Heart right ventricle (tissue), 16 donors: ENCODE measurements at regions not wholly inside any gene's neighbourhood (a gene's known extent, or its start where the extent isn't known, plus 50 kb on each side); places are given as distances from the start of the nearest gene placed in this dataset.

Experiments
- ATAC-seq, 8 donors: fragments of 200-7000 bp; cut with Tn5 transposase; one replicate each; pipeline ENCODE4 v1.9.1; 2020; ENCODE audit warnings: mild to moderate bottlenecking in 8 of 8, moderate library complexity in 8 of 8, moderate number of reproducible peaks in 1 of 8
- DNase-seq, 2 donors: peaks; one replicate each; pipeline ENCODE4 v3.0.0-alpha.2; 2020
- H3K27ac ChIP-seq, 10 donors: fragments of 200-600 bp; sonication (generic) in 2 of 10; one replicate each; pipeline versions ENCODE4 v1.5.0 to v1.8.0; 2020 to 2022; ENCODE audit warnings: mild to moderate bottlenecking in 3 of 10
- H3K27me3 ChIP-seq, 7 donors: fragments of 200-600 bp; one replicate each; pipeline ENCODE4 v1.8.0; 2021 to 2022; ENCODE audit warnings: mild to moderate bottlenecking in 2 of 7
- H3K36me3 ChIP-seq, 9 donors: fragments of 200-600 bp; sonication (generic) in 1 of 9; one replicate each; pipeline versions ENCODE4 v1.5.0 to v1.8.0; 2020 to 2022; ENCODE audit warnings: mild to moderate bottlenecking in 2 of 9
- H3K4me1 ChIP-seq, 9 donors: fragments of 200-600 bp; sonication (generic) in 1 of 9; one replicate each; pipeline versions ENCODE4 v1.5.0 to v1.8.0; 2020 to 2022; ENCODE audit warnings: mild to moderate bottlenecking in 4 of 9
- H3K4me3 ChIP-seq, 10 donors: fragments of 200-600 bp; sonication (generic) in 2 of 10; one replicate each; pipeline versions ENCODE4 v1.5.0 to v1.8.0; 2020 to 2022; ENCODE audit warnings: mild to moderate bottlenecking in 7 of 10, moderate library complexity in 2 of 10
- H3K9me3 ChIP-seq, 11 donors: fragments of 200-600 bp in 10 of 11; sonication (generic) in 2 of 11; one replicate each; pipeline versions ENCODE4 v1.5.0 to v1.8.0; 2013 to 2022; ENCODE audit warnings: mild to moderate bottlenecking in 2 of 11, control low read depth in 1 of 11, moderate library complexity in 1 of 11
- WGBS, 2 donors: extraction: QIAGEN DNeasy Blood & Tissue Kit; methylation state at CpG; one replicate each; pipeline ENCODE4 v1.1.7; 2013; ENCODE audit warnings: inconsistent platforms in 1 of 2; 5-methylcytosine and 5-hydroxymethylcytosine counted together
- intact Hi-C, 10 donors: fragments of 100-400 bp; cut with DNase I; formaldehyde crosslinking; loops; one replicate each; pipeline versions ENCODE4 v1.11.1 to v1.14.2; 2022
- TF ChIP-seq, protein P1 (sequence below), 9 donors: fragments of 200-600 bp; sonication (generic) in 2 of 9; IDR thresholded peaks; one replicate each; pipeline versions ENCODE4 v1.5.0 to v1.8.0; 2021 to 2022; ENCODE audit warnings: antibody characterized with exemption in 9 of 9, mild to moderate bottlenecking in 5 of 9, moderate library complexity in 1 of 9
- donor health status: Arrhythmogenic right ventricular cardiomyopathy.
- donor health status: ischemic (EF 13 %, LVEDD 7.1; RV severe dilation, severe dysfunction).
- donor health status: healthy with polysubstance abuse.
- donor health status: DM: no; HTN: yes; CAD: no.
- donor health status: DM: no; HTN: no; CAD: no.
- donor health status: ischemic (EF 25% LVEDD 6.9; RV normal size, moderate dysfunction).
- donor health status: ischemic (EF 25% LVEDD 5.7; RV mildly dilated, moderate dysfunction).
- donor health status: healthy.
- donor health status: DM: yes; HTN: yes; CAD: no.
- donor health status: Ischemic cardiomyopathy.
- donor health status: ischemic (EF 35%, LVEDD 5.7; RV mildly dilated, moderate dysfunction).
- donor health status: nonischemic (EF 11% LVEDD 7.7; RV severe dilation, severe dysfunction).
- donor health status: DM: yes; HTN: yes; CAD: no.
- donor health status: PGD.
- donor health status: ischemic (EF 29% LVEDD 5.4; RV normal size, mild dysfunction).
- donor health status: nonischemic (EF 23%, LVEDD 6.1; RV moderate dilation, normal function).

DNA sequence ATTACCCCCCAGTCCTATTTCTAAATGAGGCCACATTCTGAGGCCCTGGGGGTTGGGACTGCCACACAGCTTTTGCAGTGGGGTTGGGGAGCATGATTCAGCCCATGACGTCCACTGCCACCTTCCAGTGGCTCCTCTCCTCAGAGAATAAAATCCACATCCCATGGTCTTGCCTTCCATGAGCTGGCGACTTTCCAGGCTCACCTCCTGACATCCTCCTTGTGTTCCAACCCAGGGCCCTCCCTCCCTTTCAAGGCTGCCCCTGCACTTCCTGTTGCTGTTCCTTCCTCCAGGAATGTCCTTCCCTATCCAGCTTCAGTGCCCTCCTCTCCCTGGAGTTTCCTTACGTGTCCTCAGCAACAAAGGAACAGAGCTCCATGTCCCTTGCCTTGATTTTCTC lies 187.3 kb upstream of the ID2 start:
- ATAC-seq (peak in 5 of 8 donors; percentile 18 to 55 (median 45)), DNase-seq (peak in 1 of 2 donors; percentile 37)
- no peak overlapping the region for H3K4me3 ChIP-seq
- no peaks in the 10 kb centered on the region for H3K9me3 ChIP-seq
- 61 to 72% methylated on average over 3 of the region's 3 CpGs for WGBS, 2 donors
- peak overlapping the region in 4 of 10 donors; percentile 11 to 55 (median 22) for H3K27ac ChIP-seq
- no peaks in the 10 kb centered on the region for H3K36me3 ChIP-seq
- peaks cover 12 to 70% (median 56%) of the 10 kb centered on the region in 9 donors for H3K4me1 ChIP-seq
- TF ChIP-seq, protein P1, sequence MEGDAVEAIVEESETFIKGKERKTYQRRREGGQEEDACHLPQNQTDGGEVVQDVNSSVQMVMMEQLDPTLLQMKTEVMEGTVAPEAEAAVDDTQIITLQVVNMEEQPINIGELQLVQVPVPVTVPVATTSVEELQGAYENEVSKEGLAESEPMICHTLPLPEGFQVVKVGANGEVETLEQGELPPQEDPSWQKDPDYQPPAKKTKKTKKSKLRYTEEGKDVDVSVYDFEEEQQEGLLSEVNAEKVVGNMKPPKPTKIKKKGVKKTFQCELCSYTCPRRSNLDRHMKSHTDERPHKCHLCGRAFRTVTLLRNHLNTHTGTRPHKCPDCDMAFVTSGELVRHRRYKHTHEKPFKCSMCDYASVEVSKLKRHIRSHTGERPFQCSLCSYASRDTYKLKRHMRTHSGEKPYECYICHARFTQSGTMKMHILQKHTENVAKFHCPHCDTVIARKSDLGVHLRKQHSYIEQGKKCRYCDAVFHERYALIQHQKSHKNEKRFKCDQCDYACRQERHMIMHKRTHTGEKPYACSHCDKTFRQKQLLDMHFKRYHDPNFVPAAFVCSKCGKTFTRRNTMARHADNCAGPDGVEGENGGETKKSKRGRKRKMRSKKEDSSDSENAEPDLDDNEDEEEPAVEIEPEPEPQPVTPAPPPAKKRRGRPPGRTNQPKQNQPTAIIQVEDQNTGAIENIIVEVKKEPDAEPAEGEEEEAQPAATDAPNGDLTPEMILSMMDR (IDR thresholded peaks at IDR 0.05) = no peak
- intact Hi-C loops = loop anchor here in 1 of 10 donors (10.0 kb wide), 1 partner anchor 110 kb away; no protein-coding TSS in a partner anchor
- no peaks in the 10 kb centered on the region for H3K27me3 ChIP-seq

DNA sequence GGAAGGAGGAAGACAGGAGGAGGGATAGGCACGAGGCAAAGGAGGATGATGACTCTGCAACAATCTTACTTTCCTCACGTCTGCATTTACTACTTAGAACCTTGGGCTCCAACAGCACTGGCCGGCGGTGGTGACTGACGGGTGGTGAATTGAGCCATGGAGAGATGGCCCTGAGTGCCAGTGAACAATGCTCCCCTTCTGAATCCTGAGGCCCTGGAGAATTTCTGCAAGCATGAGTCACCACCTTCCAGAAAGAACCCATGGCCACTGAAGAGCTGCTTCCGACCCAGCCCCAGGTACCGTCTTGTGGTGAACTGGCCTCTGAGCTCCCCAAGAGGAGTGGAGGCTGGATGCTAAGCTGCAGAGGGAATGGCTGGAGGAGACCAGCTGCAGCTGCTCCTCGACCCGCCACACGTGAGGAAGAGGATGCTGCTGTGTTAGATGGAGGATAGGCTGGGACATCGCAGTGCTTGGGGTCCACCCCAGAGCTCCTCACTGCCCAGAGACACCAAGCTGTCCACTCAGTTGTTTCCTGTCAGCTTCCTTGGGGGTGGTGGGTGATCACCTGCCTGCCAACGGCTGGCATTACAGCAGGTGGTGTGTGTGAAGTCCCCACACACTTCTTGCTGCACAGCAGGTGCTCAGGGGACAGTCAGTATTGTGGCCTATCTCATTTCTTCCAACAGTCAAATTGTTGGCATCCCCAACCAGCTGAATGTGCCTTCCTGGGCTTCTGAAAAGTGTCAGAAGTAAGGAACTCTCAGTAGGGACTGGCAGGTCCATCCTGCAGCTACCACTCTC lies 186.5 kb upstream of the ID2 start:
- H3K4me3 ChIP-seq = no peak overlapping the region
- no peaks in the 10 kb centered on the region for H3K36me3 ChIP-seq
- intact Hi-C loops = loop anchor here in 1 of 10 donors (10.0 kb wide), 1 partner anchor 111 kb away; no protein-coding TSS in a partner anchor
- no peak for ATAC-seq
- no peak for DNase-seq
- peaks cover 12 to 71% (median 56%) of the 10 kb centered on the region in 9 donors for H3K4me1 ChIP-seq
- no peaks in the 10 kb centered on the region for H3K27me3 ChIP-seq
- peak overlapping the region in 5 of 10 donors; percentile 19 to 68 (median 56) for H3K27ac ChIP-seq
- TF ChIP-seq, protein P1 (IDR thresholded peaks at IDR 0.05) = no peak
- 89 to 91% methylated on average over 12 of the region's 12 CpGs for WGBS, 2 donors
- H3K9me3 ChIP-seq = no peaks in the 10 kb centered on the region

DNA sequence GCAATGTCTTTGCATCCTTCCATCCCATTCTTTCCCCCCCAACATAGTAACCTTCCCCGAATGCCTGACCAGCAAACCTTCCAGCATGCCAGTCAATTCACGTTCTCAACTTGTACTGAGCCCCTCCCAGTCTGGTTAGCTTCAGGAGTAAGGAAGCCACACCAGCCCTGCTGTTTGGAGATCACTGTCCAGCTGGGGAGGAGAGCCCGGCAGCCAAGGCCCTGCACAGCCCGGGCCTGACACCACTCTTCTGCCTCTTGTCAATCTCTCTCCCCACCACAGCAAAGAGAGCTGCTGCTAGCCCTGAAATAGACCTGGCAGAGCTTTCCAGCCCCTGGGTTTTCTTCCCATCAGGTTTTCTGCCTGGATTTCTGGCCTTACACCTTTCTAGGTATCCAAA lies 185.8 kb upstream of the ID2 start:
- WGBS, 2 donors = 27 to 33% methylated on average over 4 of the region's 4 CpGs
- DNase-seq (peak; percentile 32 to 44), ATAC-seq (peak; percentile 59 to 86 (median 72))
- H3K27me3 ChIP-seq = no peaks in the 10 kb centered on the region
- no peaks in the 10 kb centered on the region for H3K36me3 ChIP-seq
- H3K27ac ChIP-seq = peak overlapping the region in 6 of 10 donors; percentile 19 to 68 (median 56)
- no peak overlapping the region for H3K4me3 ChIP-seq
- intact Hi-C loops = loop anchor here in 1 of 10 donors (10.0 kb wide), 1 partner anchor 111 kb away; no protein-coding TSS in a partner anchor
- TF ChIP-seq, protein P1 (IDR thresholded peaks at IDR 0.05) = no peak
- H3K9me3 ChIP-seq = no peaks in the 10 kb centered on the region
- peaks cover 12 to 71% (median 56%) of the 10 kb centered on the region in 9 donors for H3K4me1 ChIP-seq

DNA sequence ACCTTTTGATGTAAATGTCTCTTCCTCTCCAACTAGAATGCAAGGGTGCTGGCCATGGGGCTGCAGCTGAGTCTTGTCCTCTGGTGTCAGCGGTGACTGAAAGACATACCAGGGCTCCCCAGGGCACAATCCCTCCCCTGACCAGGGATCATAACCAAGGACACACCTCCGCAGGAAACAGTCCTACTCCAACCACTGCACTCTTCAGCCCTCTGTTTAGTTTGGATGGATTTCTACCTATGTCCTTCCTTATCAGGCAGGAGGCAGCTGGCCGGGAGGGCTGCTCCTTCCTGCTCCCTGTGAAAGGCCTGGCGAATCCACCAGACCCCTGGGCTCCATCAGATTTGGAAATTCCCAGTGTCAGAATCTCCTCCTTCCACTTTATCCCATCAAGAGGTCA lies 185.2 kb upstream of the ID2 start:
- ATAC-seq (peak; percentile 56 to 88 (median 71)), DNase-seq (peak in 1 of 2 donors; percentile 38)
- Histone ChIP-seq H3K27me3 (no peaks in the 10 kb centered on the region), H3K4me3 (no peak overlapping the region), H3K4me1 (peaks cover 12 to 66% (median 50%) of the 10 kb centered on the region in 9 donors), H3K9me3 (no peaks in the 10 kb centered on the region), H3K27ac (peak overlapping the region in 6 of 10 donors; percentile 19 to 68 (median 56)), H3K36me3 (no peaks in the 10 kb centered on the region)
- TF ChIP-seq, protein P1 (IDR thresholded peaks at IDR 0.05) = no peak
- intact Hi-C loops = loop anchor here in 1 of 10 donors (10.0 kb wide), 1 partner anchor 112 kb away; no protein-coding TSS in a partner anchor
- WGBS, 2 donors = 47 to 51% methylated on average over 4 of the region's 4 CpGs
